ENCODE measurements at regions not wholly inside any gene's neighbourhood (a gene's known extent, or its start where the extent isn't known, plus 50 kb on each side); places are given as distances from the start of the nearest gene placed in this dataset.
A peak's percentile ranks its signal among the peaks of the same experiment; 100 is the strongest.
"Not testable (repeated sequence)": the region's sequence is repeated elsewhere in the genome, so short reads cannot be mapped to it uniquely, and the experiment has no call there.

GRCh38 chr5:3452622-3453021 lies 143.0 kb upstream of the IRX1 start:
- TF ChIP-seq CTCF (IDR thresholded peaks at IDR 0.05; ENCODE audit: borderline replicate concordance, extremely low read depth, insufficient read depth), result no peak
- FAIRE-seq (no peak), DNase-seq (no peak)
- H3K4me3 ChIP-seq (ENCODE audit: low read length in 3 of 3), result no peak overlapping the region
- no peaks in the 10 kb centered on the region for H3K36me3 ChIP-seq (ENCODE audit: control insufficient read depth in 2 of 3, insufficient read depth in 3 of 3, low read length in 3 of 3)
- H3K9ac ChIP-seq (ENCODE audit: low read length in 3 of 3), result no peak overlapping the region
- no peaks in the 10 kb centered on the region for H3K9me3 ChIP-seq (ENCODE audit: control insufficient read depth in 2 of 3, insufficient read depth in 1 of 3, low read length in 3 of 3)
- intact Hi-C loops (cut with DNase I), result no loop called here
- H3K27ac ChIP-seq (ENCODE audit: low read depth in 2 of 2, low read length in 2 of 2), result no peak overlapping the region
- no peaks in the 10 kb centered on the region for H3K27me3 ChIP-seq (ENCODE audit: control insufficient read depth, insufficient read depth, low read length)
- no peaks in the 10 kb centered on the region for H3K4me1 ChIP-seq (ENCODE audit: control insufficient read depth in 2 of 3, insufficient read depth in 2 of 3, low read depth in 1 of 3, low read length in 3 of 3)

- DNase-seq (no peak), FAIRE-seq (no peak)
These were observed 143.7 kb upstream of the IRX1 start for GRCh38 chr5:3451961-3452360.

GRCh38 chr5:3449481-3449880 lies 146.2 kb upstream of the IRX1 start:
- intact Hi-C loops (cut with DNase I), result no loop called here
- FAIRE-seq (no peak), DNase-seq (no peak)
- Histone ChIP-seq H3K9ac (ENCODE audit: low read length in 3 of 3) (no peak overlapping the region), H3K4me1 (ENCODE audit: control insufficient read depth in 2 of 3, insufficient read depth in 2 of 3, low read depth in 1 of 3, low read length in 3 of 3) (no peaks in the 10 kb centered on the region), H3K36me3 (ENCODE audit: control insufficient read depth in 2 of 3, insufficient read depth in 3 of 3, low read length in 3 of 3) (no peaks in the 10 kb centered on the region), H3K4me3 (ENCODE audit: low read length in 3 of 3) (no peak overlapping the region), H3K27ac (ENCODE audit: low read depth in 2 of 2, low read length in 2 of 2) (no peak overlapping the region), H3K9me3 (ENCODE audit: control insufficient read depth in 2 of 3, insufficient read depth in 1 of 3, low read length in 3 of 3) (peaks cover 0 to 10% (median 0%) of the 10 kb centered on the region in 3 donors), H3K27me3 (ENCODE audit: control insufficient read depth, insufficient read depth, low read length) (no peaks in the 10 kb centered on the region)
- no peak for TF ChIP-seq CTCF (IDR thresholded peaks at IDR 0.05; ENCODE audit: borderline replicate concordance, extremely low read depth, insufficient read depth)

More at GRCh38 chr5:3451961-3452360, 143.7 kb upstream of the IRX1 start:
- Histone ChIP-seq H3K27ac (ENCODE audit: low read depth in 2 of 2, low read length in 2 of 2) (no peak overlapping the region), H3K36me3 (ENCODE audit: control insufficient read depth in 2 of 3, insufficient read depth in 3 of 3, low read length in 3 of 3) (no peaks in the 10 kb centered on the region), H3K4me1 (ENCODE audit: control insufficient read depth in 2 of 3, insufficient read depth in 2 of 3, low read depth in 1 of 3, low read length in 3 of 3) (no peaks in the 10 kb centered on the region), H3K27me3 (ENCODE audit: control insufficient read depth, insufficient read depth, low read length) (no peaks in the 10 kb centered on the region), H3K9ac (ENCODE audit: low read length in 3 of 3) (no peak overlapping the region), H3K9me3 (ENCODE audit: control insufficient read depth in 2 of 3, insufficient read depth in 1 of 3, low read length in 3 of 3) (no peaks in the 10 kb centered on the region), H3K4me3 (ENCODE audit: low read length in 3 of 3) (no peak overlapping the region)
- intact Hi-C loops (cut with DNase I), result no loop called here
- TF ChIP-seq CTCF (IDR thresholded peaks at IDR 0.05; ENCODE audit: borderline replicate concordance, extremely low read depth, insufficient read depth), result no peak

- Histone ChIP-seq H3K4me1 (ENCODE audit: control insufficient read depth in 2 of 3, insufficient read depth in 2 of 3, low read depth in 1 of 3, low read length in 3 of 3) (no peaks in the 10 kb centered on the region), H3K9me3 (ENCODE audit: control insufficient read depth in 2 of 3, insufficient read depth in 1 of 3, low read length in 3 of 3) (peaks cover 0 to 10% (median 0%) of the 10 kb centered on the region in 3 donors), H3K27ac (ENCODE audit: low read depth in 2 of 2, low read length in 2 of 2) (no peak overlapping the region), H3K36me3 (ENCODE audit: control insufficient read depth in 2 of 3, insufficient read depth in 3 of 3, low read length in 3 of 3) (no peaks in the 10 kb centered on the region), H3K4me3 (ENCODE audit: low read length in 3 of 3) (peak overlapping the region in 1 of 3 donors; percentile 33), H3K27me3 (ENCODE audit: control insufficient read depth, insufficient read depth, low read length) (no peaks in the 10 kb centered on the region), H3K9ac (ENCODE audit: low read length in 3 of 3) (no peak overlapping the region)
- intact Hi-C loops (cut with DNase I), result no loop called here
- DNase-seq (no peak), FAIRE-seq (no peak)
- no peak for TF ChIP-seq CTCF (IDR thresholded peaks at IDR 0.05; ENCODE audit: borderline replicate concordance, extremely low read depth, insufficient read depth)
These were observed 149.2 kb upstream of the IRX1 start for GRCh38 chr5:3446410-3446809.

DNA sequence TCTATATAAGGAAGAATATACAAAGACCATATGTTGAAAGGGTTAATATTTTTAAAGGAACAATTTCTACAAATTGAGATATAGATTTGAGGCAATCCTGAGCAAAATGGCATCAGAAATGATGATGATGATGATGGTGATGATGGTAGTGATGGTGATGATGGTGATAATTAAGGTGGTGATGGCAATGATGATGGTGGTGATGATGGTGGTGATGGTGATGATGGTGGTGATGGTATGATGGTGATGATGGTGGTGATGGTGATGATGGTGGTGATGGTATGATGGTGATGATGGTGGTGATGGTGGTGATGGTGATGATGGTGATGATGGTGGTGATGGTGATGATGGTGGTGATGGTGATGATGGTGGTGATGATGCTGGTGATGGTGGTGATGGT lies 150.1 kb upstream of the IRX1 start:
- H3K4me3 ChIP-seq (ENCODE audit: low read length in 3 of 3); intact Hi-C loops (cut with DNase I); H3K9ac ChIP-seq (ENCODE audit: low read length in 3 of 3); H3K9me3 ChIP-seq (ENCODE audit: control insufficient read depth in 2 of 3, insufficient read depth in 1 of 3, low read length in 3 of 3); H3K27me3 ChIP-seq (ENCODE audit: control insufficient read depth, insufficient read depth, low read length); FAIRE-seq; H3K27ac ChIP-seq (ENCODE audit: low read depth in 2 of 2, low read length in 2 of 2); DNase-seq; H3K4me1 ChIP-seq (ENCODE audit: control insufficient read depth in 2 of 3, insufficient read depth in 2 of 3, low read depth in 1 of 3, low read length in 3 of 3); H3K36me3 ChIP-seq (ENCODE audit: control insufficient read depth in 2 of 3, insufficient read depth in 3 of 3, low read length in 3 of 3): not testable (repeated sequence)
